ENCODE measurements at regions not wholly inside any gene's neighbourhood (a gene's known extent, or its start where the extent isn't known, plus 50 kb on each side); places are given as distances from the start of the nearest gene placed in this dataset.

DNA sequence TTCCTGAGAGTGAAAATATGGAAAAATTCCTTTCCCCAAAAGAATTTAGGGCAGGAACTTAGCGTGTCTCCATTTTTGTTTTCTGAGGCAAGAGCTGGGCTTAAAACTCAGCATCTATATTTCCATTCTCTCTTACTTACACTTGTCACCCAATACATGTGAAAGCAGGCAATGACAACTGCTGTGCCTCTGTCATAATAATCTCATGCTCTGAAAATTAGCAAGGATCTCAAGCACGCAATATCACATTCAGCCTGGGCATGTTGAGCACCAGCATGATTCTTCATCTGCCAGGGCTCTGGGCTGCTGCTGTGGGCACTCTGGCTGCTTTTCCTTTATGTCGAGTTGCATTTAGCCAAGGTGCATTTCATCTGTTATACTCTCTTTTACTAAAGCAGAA is 255.5 kb downstream of the SNX10 start:
- H3K4me3 ChIP-seq (ENCODE audit: low read depth in 1 of 5, low read length in 5 of 5): no peak overlapping the region
- H3K27ac ChIP-seq (ENCODE audit: low read depth, low read length): no peak overlapping the region
- H3K27me3 ChIP-seq (ENCODE audit: control insufficient read depth in 5 of 5, insufficient read depth in 4 of 5, low read length in 5 of 5): peaks cover 0 to 10% (median 0%) of the 10 kb centered on the region in 5 donors
- peaks cover 0 to 10% (median 5%) of the 10 kb centered on the region in 5 donors for H3K4me1 ChIP-seq (ENCODE audit: control insufficient read depth in 5 of 5, insufficient read depth in 5 of 5, low read length in 5 of 5)
- no peak overlapping the region for H3K9ac ChIP-seq (ENCODE audit: low read length in 5 of 5)
- peaks cover 0 to 7% (median 0%) of the 10 kb centered on the region in 5 donors for H3K9me3 ChIP-seq (ENCODE audit: control insufficient read depth in 5 of 5, low read length in 5 of 5)
- no peaks in the 10 kb centered on the region for H3K36me3 ChIP-seq (ENCODE audit: control insufficient read depth in 5 of 5, insufficient read depth in 5 of 5, low read length in 5 of 5)

DNA sequence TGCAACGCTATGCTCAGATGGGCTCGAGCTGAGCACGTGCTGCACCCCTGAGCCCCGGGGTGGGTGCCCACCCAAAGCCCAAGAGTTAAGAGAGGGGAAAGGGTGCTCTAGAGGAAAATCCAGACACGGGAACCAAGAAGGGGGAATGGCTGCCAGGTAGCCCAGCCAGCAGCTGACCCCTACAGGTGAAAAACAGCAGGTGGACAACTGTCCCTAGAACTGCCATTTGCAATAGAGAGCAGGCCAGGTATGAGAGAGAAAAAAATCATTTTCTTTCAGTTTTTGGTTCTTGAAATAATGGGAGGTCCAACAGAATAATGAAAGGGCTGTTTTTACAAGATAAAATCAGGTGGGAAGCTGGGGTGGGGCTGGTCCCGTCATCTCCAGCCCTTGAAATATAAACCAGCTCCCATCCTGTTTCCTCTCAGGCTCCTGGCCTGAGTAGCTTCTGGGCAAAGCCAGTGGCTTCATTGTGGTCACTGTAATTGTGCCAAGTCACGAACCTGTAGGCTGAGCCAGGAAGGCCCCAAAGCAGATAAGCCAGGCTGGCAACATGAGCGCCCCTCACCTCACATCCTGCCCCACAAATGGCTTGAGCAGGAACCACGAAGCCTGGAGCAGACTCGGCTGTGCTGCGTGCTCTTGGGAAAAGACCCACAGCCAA is 257.8 kb downstream of the SNX10 start:
- Histone ChIP-seq H3K27me3 (ENCODE audit: control insufficient read depth in 5 of 5, insufficient read depth in 4 of 5, low read length in 5 of 5) (peaks cover 0 to 10% (median 0%) of the 10 kb centered on the region in 5 donors), H3K9me3 (ENCODE audit: control insufficient read depth in 5 of 5, low read length in 5 of 5) (peaks cover 0 to 7% (median 0%) of the 10 kb centered on the region in 5 donors), H3K4me3 (ENCODE audit: low read depth in 1 of 5, low read length in 5 of 5) (no peak overlapping the region), H3K4me1 (ENCODE audit: control insufficient read depth in 5 of 5, insufficient read depth in 5 of 5, low read length in 5 of 5) (peaks cover 0 to 12% (median 3%) of the 10 kb centered on the region in 5 donors), H3K9ac (ENCODE audit: low read length in 5 of 5) (no peak overlapping the region), H3K36me3 (ENCODE audit: control insufficient read depth in 5 of 5, insufficient read depth in 5 of 5, low read length in 5 of 5) (no peaks in the 10 kb centered on the region), H3K27ac (ENCODE audit: low read depth, low read length) (no peak overlapping the region)

DNA sequence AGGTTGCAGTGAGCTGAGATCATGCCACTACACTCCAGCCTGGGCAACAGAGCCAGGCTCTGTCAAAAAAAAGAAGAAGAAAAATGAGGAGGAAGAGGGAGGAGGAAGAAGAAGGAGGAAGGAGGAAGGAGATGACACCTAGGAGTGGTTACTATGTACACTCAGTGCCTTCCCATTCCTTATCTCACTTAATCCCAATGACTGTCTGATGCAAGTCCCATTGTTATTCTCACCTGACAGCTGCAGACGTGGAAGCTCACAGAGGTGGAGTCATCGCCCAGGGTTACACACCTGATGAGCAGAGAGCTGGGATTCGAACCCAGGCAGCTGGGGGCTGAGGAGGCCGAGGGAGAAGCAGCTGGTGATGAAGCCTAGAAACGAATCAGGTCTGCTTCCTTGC is 258.8 kb downstream of the SNX10 start:
- Histone ChIP-seq H3K9me3 (ENCODE audit: control insufficient read depth in 5 of 5, low read length in 5 of 5) (peaks cover 0 to 7% (median 0%) of the 10 kb centered on the region in 5 donors), H3K27ac (ENCODE audit: low read depth, low read length) (no peak overlapping the region), H3K27me3 (ENCODE audit: control insufficient read depth in 5 of 5, insufficient read depth in 4 of 5, low read length in 5 of 5) (peaks cover 0 to 10% (median 0%) of the 10 kb centered on the region in 5 donors), H3K36me3 (ENCODE audit: control insufficient read depth in 5 of 5, insufficient read depth in 5 of 5, low read length in 5 of 5) (no peaks in the 10 kb centered on the region), H3K4me3 (ENCODE audit: low read depth in 1 of 5, low read length in 5 of 5) (no peak overlapping the region), H3K4me1 (ENCODE audit: control insufficient read depth in 5 of 5, insufficient read depth in 5 of 5, low read length in 5 of 5) (peaks cover 0 to 12% (median 3%) of the 10 kb centered on the region in 5 donors), H3K9ac (ENCODE audit: low read length in 5 of 5) (no peak overlapping the region)

DNA sequence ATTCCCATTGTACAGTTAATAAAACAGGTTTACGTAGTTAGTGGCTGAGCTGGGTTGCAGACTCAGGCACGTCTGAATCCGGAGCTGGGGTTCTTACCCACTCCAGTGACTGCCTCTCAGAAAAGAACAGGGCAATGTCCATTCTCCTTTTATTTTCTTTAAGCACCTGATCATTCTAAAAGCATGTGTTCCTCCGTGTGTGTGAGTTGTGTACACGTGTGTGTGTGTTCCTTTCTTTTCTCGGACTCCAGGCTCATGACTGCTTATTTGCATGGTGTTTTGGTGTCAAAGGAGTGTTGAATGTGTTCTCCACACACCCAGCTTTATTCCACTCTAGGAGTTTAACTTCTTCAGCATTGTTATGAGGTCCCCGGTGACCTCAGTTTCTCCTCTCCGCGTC is 260.1 kb downstream of the SNX10 start:
- H3K9me3 ChIP-seq (ENCODE audit: control insufficient read depth in 5 of 5, low read length in 5 of 5): peaks cover 0 to 7% (median 0%) of the 10 kb centered on the region in 5 donors
- no peak overlapping the region for H3K27ac ChIP-seq (ENCODE audit: low read depth, low read length)
- peaks cover 0 to 10% (median 0%) of the 10 kb centered on the region in 5 donors for H3K27me3 ChIP-seq (ENCODE audit: control insufficient read depth in 5 of 5, insufficient read depth in 4 of 5, low read length in 5 of 5)
- H3K9ac ChIP-seq (ENCODE audit: low read length in 5 of 5): no peak overlapping the region
- no peaks in the 10 kb centered on the region for H3K36me3 ChIP-seq (ENCODE audit: control insufficient read depth in 5 of 5, insufficient read depth in 5 of 5, low read length in 5 of 5)
- peaks cover 0 to 12% (median 3%) of the 10 kb centered on the region in 5 donors for H3K4me1 ChIP-seq (ENCODE audit: control insufficient read depth in 5 of 5, insufficient read depth in 5 of 5, low read length in 5 of 5)
- H3K4me3 ChIP-seq (ENCODE audit: low read depth in 1 of 5, low read length in 5 of 5): no peak overlapping the region

DNA sequence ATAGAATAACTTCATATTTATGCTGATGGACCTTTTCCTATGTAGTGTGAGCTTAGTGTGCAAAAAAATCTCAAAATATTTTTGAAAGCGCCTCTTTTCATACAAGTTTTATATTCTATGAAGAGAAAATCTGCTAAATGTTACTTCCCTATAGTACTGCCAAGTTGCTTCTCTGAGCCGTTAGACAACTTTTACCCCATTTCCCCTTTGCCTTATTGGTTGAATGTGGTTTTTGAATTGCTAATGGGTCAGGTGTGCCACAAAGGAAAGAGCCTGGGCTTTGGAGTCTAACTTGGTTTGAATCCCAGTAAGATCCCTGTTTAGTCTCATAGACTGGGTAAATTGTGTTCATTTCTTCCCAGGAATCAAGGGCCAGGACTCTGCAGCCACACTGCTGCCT is 261.5 kb downstream of the SNX10 start:
- Histone ChIP-seq H3K4me3 (ENCODE audit: low read depth in 1 of 5, low read length in 5 of 5) (no peak overlapping the region), H3K27me3 (ENCODE audit: control insufficient read depth in 5 of 5, insufficient read depth in 4 of 5, low read length in 5 of 5) (peaks cover 0 to 10% (median 0%) of the 10 kb centered on the region in 5 donors), H3K9me3 (ENCODE audit: control insufficient read depth in 5 of 5, low read length in 5 of 5) (peaks cover 0 to under 1% (median 0%) of the 10 kb centered on the region in 5 donors), H3K4me1 (ENCODE audit: control insufficient read depth in 5 of 5, insufficient read depth in 5 of 5, low read length in 5 of 5) (peaks cover 0 to 12% (median 3%) of the 10 kb centered on the region in 5 donors), H3K9ac (ENCODE audit: low read length in 5 of 5) (no peak overlapping the region), H3K27ac (ENCODE audit: low read depth, low read length) (no peak overlapping the region), H3K36me3 (ENCODE audit: control insufficient read depth in 5 of 5, insufficient read depth in 5 of 5, low read length in 5 of 5) (no peaks in the 10 kb centered on the region)

DNA sequence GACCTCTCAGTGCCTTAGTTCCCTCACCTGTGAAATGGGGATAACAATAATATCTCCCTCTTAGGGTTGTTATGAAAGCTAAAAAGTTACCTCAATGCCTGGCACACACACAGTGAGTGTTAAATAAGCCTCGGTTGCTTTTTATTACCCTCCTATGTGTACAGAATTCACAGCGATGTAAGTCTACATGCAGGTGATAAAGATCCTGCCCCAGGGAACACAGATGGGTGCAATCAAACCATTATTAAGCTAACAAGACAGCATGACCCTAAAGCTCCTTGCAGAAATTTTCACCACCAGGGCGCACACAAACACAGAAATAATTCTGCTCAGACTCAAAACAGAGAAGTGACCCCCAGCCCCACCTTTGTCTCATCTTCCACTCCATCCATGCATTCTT is 261.9 kb downstream of the SNX10 start:
- Histone ChIP-seq H3K36me3 (ENCODE audit: control insufficient read depth in 5 of 5, insufficient read depth in 5 of 5, low read length in 5 of 5) (no peaks in the 10 kb centered on the region), H3K9me3 (ENCODE audit: control insufficient read depth in 5 of 5, low read length in 5 of 5) (no peaks in the 10 kb centered on the region), H3K27ac (ENCODE audit: low read depth, low read length) (no peak overlapping the region), H3K9ac (ENCODE audit: low read length in 5 of 5) (no peak overlapping the region), H3K4me3 (ENCODE audit: low read depth in 1 of 5, low read length in 5 of 5) (no peak overlapping the region), H3K4me1 (ENCODE audit: control insufficient read depth in 5 of 5, insufficient read depth in 5 of 5, low read length in 5 of 5) (peaks cover 0 to 12% (median 3%) of the 10 kb centered on the region in 5 donors), H3K27me3 (ENCODE audit: control insufficient read depth in 5 of 5, insufficient read depth in 4 of 5, low read length in 5 of 5) (peaks cover 0 to 10% (median 0%) of the 10 kb centered on the region in 5 donors)

DNA sequence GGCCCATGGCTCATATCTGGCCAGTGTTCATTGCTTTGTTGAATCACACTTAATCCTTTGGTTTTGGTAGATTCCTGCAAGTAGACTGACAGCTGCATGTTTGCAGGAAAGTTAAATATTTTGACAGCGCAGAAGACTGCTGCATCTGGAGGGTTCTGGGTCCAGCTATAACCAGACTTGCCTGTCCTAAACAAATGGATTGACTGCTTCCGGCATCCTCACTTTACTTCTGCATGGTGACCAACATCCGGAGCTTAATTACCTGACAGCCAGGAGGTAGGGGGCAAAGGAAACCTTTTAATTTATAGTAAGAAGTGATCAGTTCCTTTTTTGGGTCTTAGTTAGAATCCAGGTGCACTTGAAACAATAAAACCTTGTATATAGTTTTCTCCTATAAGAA is 263.3 kb downstream of the SNX10 start:
- Histone ChIP-seq H3K9ac (ENCODE audit: low read length in 5 of 5) (no peak overlapping the region), H3K4me1 (ENCODE audit: control insufficient read depth in 5 of 5, insufficient read depth in 5 of 5, low read length in 5 of 5) (peaks cover 0 to 7% (median 0%) of the 10 kb centered on the region in 5 donors), H3K4me3 (ENCODE audit: low read depth in 1 of 5, low read length in 5 of 5) (no peak overlapping the region), H3K9me3 (ENCODE audit: control insufficient read depth in 5 of 5, low read length in 5 of 5) (no peaks in the 10 kb centered on the region), H3K36me3 (ENCODE audit: control insufficient read depth in 5 of 5, insufficient read depth in 5 of 5, low read length in 5 of 5) (no peaks in the 10 kb centered on the region), H3K27me3 (ENCODE audit: control insufficient read depth in 5 of 5, insufficient read depth in 4 of 5, low read length in 5 of 5) (peaks cover 0 to 2% (median 0%) of the 10 kb centered on the region in 5 donors), H3K27ac (ENCODE audit: low read depth, low read length) (no peak overlapping the region)

DNA sequence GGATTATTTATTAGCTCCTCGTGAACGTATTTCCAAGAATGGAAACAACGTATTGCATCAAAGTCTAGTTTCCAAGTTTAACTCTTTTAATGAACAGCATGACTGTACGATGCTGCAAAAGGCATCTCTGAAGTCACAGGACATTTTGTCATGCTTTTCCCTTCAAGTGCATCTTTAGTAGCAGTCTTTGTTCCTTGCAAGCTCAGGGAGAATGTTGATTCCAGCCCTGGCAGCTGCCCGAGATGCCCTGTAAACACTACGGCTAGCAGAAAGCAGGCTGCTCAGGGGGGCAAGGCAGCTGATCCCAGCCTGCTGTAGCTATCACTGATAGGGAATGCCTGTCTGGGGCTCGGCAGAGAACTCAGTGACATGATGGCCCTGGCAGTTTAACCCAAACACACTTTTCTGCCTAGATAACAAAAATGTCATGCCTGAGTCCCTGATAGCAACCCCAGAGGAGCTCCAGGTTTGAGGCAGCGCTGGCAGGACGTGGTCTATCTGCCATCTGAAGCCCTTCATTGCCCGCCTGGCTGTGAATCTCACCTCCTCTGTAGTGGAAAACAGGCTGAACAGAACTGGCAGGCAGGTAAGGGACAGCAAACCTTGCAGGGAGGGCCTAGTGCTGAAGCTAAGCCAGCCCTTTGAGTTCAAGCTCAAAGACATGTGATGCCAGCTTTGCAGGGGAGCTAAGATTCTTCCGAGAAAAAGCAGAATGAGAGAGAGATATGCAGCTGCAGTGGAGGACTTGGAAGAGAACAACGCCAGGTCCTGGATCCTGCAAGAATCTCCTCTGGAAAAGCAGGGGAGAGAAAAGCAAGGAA is 264.6 kb downstream of the SNX10 start:
- no peak overlapping the region for H3K27ac ChIP-seq (ENCODE audit: low read depth, low read length)
- no peak overlapping the region for H3K9ac ChIP-seq (ENCODE audit: low read length in 5 of 5)
- H3K9me3 ChIP-seq (ENCODE audit: control insufficient read depth in 5 of 5, low read length in 5 of 5): no peaks in the 10 kb centered on the region
- H3K36me3 ChIP-seq (ENCODE audit: control insufficient read depth in 5 of 5, insufficient read depth in 5 of 5, low read length in 5 of 5): no peaks in the 10 kb centered on the region
- H3K4me1 ChIP-seq (ENCODE audit: control insufficient read depth in 5 of 5, insufficient read depth in 5 of 5, low read length in 5 of 5): peaks cover 0 to 6% (median 0%) of the 10 kb centered on the region in 5 donors
- peaks cover 0 to 2% (median 0%) of the 10 kb centered on the region in 5 donors for H3K27me3 ChIP-seq (ENCODE audit: control insufficient read depth in 5 of 5, insufficient read depth in 4 of 5, low read length in 5 of 5)
- H3K4me3 ChIP-seq (ENCODE audit: low read depth in 1 of 5, low read length in 5 of 5): no peak overlapping the region

DNA sequence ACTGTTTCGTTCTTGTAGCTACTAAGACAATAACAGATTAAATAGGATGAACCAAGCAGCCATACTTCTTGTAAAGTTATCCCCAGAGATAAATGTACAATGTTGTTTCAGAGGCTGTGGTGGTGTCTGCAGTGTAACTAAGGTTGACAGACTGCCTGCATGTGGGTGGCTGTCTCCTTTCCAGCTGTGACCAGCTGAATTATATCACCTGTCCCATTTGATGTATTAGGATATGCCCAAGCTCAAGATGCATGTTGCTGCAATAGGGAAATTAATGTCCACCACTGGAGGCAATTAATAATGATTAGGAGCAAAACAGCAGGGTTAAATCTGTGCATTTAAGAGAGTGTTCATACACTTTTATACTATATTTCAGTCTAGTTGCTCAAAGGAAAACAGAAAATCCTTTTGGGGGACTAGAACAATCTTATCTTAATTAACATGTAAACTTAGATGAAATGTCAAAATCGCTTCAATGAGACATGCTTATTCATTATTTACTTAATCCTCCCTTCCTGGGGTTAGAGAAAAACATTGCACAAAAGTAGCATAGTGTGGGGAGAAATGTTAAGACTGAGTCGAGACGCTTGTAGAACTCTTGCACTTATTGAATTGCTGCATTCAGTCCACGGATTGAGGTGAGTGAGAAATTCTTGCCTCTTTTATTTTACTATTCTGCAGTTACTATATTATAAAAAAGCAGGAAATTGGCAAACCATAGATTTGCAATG is 269.0 kb downstream of the SNX10 start:
- Histone ChIP-seq H3K4me1 (ENCODE audit: control insufficient read depth in 5 of 5, insufficient read depth in 5 of 5, low read length in 5 of 5) (peaks cover 0 to 2% (median 0%) of the 10 kb centered on the region in 5 donors), H3K27ac (ENCODE audit: low read depth, low read length) (no peak overlapping the region), H3K4me3 (ENCODE audit: low read depth in 1 of 5, low read length in 5 of 5) (no peak overlapping the region), H3K9me3 (ENCODE audit: control insufficient read depth in 5 of 5, low read length in 5 of 5) (no peaks in the 10 kb centered on the region), H3K36me3 (ENCODE audit: control insufficient read depth in 5 of 5, insufficient read depth in 5 of 5, low read length in 5 of 5) (no peaks in the 10 kb centered on the region), H3K9ac (ENCODE audit: low read length in 5 of 5) (no peak overlapping the region), H3K27me3 (ENCODE audit: control insufficient read depth in 5 of 5, insufficient read depth in 4 of 5, low read length in 5 of 5) (peaks cover 0 to 2% (median 0%) of the 10 kb centered on the region in 5 donors)

All from subcutaneous abdominal adipose tissue (tissue), 5 donors.